ENCODE measurements at regions not wholly inside any gene's neighbourhood (a gene's known extent, or its start where the extent isn't known, plus 50 kb on each side); places are given as distances from the start of the nearest gene placed in this dataset.
"Not testable (repeated sequence)": the region's sequence is repeated elsewhere in the genome, so short reads cannot be mapped to it uniquely, and the experiment has no call there.

- not testable (repeated sequence) for TF ChIP-seq POLR2A, POLR2AphosphoS5, POU2F2, TAF1 (IDR thresholded peaks at IDR 0.05; ENCODE audit: low read depth, low read length)
Observed at GRCh38 chr13:67902960-67903359, 672.8 kb upstream of the PCDH9 start.
